ENCODE measurements at regions not wholly inside any gene's neighbourhood (a gene's known extent, or its start where the extent isn't known, plus 50 kb on each side); places are given as distances from the start of the nearest gene placed in this dataset.

- H3F3A ChIP-seq (ENCODE audit: low read length, unreplicated experiment), result no peaks in the 10 kb centered on the region
- no peak for DNase-seq
- ChIA-PET CTCF (no interaction called here), POLR2A (ENCODE audit: unreplicated experiment) (no interaction called here)
- H2AFZ ChIP-seq (ENCODE audit: low read length), result no peak overlapping the region
- H3K27ac ChIP-seq (ENCODE audit: low read length), result no peak overlapping the region
- no peak for ATAC-seq
- no peak overlapping the region for H3K4me3 ChIP-seq (ENCODE audit: low read length)
- no peaks in the 10 kb centered on the region for H4K20me1 ChIP-seq (ENCODE audit: low read length)
- no peaks in the 10 kb centered on the region for H3K27me3 ChIP-seq (ENCODE audit: low read length)
- H3K9me3 ChIP-seq (ENCODE audit: low read length), result no peaks in the 10 kb centered on the region
- no peak overlapping the region for H3K9ac ChIP-seq (ENCODE audit: low read length)
- TF ChIP-seq EZH2 (IDR thresholded peaks at IDR 0.05; ENCODE audit: low read length, unreplicated experiment), result no peak
- no peak for TF ChIP-seq CTCF (conservative IDR thresholded peaks at IDR 0.05; ENCODE audit: low read depth, low read length)
- TF ChIP-seq EZH2phosphoT487 (IDR thresholded peaks at IDR 0.05; ENCODE audit: borderline replicate concordance, low read length), result no peak
- no peaks in the 10 kb centered on the region for H3K36me3 ChIP-seq (ENCODE audit: low read depth, low read length)
- no peaks in the 10 kb centered on the region for H3K9me2 ChIP-seq (replicated peaks; ENCODE audit: low read length)
- intact Hi-C loops (cut with micrococcal nuclease), result no loop called here
- H3K4me1 ChIP-seq (ENCODE audit: insufficient read depth, low read length), result no peaks in the 10 kb centered on the region
- H3K79me2 ChIP-seq (ENCODE audit: low read length), result no peaks in the 10 kb centered on the region
- H3K4me2 ChIP-seq (ENCODE audit: low read length), result no peak overlapping the region
- BruUV-seq (replicated peaks), result no TSS peak
Observed at GRCh38 chr4:132097041-132097440, 1052.1 kb upstream of the PCDH10 start.

- no peaks in the 10 kb centered on the region for H3K9me2 ChIP-seq (replicated peaks; ENCODE audit: low read length)
- H3K4me2 ChIP-seq (ENCODE audit: low read length), result no peak overlapping the region
- H3K27me3 ChIP-seq (ENCODE audit: low read length), result no peaks in the 10 kb centered on the region
- BruUV-seq (replicated peaks), result no TSS peak
- no peak overlapping the region for H3K27ac ChIP-seq (ENCODE audit: low read length)
- H4K20me1 ChIP-seq (ENCODE audit: low read length), result no peaks in the 10 kb centered on the region
- no peaks in the 10 kb centered on the region for H3F3A ChIP-seq (ENCODE audit: low read length, unreplicated experiment)
- no peaks in the 10 kb centered on the region for H3K9me3 ChIP-seq (ENCODE audit: low read length)
- no peak overlapping the region for H3K9ac ChIP-seq (ENCODE audit: low read length)
- DNase-seq (no peak), ATAC-seq (no peak)
- intact Hi-C loops (cut with micrococcal nuclease), result no loop called here
- no peaks in the 10 kb centered on the region for H3K79me2 ChIP-seq (ENCODE audit: low read length)
- H3K4me3 ChIP-seq (ENCODE audit: low read length), result no peak overlapping the region
- ChIA-PET CTCF (no interaction called here), POLR2A (ENCODE audit: unreplicated experiment) (no interaction called here)
- no peaks in the 10 kb centered on the region for H3K36me3 ChIP-seq (ENCODE audit: low read depth, low read length)
- no peak overlapping the region for H2AFZ ChIP-seq (ENCODE audit: low read length)
- TF ChIP-seq EZH2phosphoT487 (IDR thresholded peaks at IDR 0.05; ENCODE audit: borderline replicate concordance, low read length) (no peak), EZH2 (IDR thresholded peaks at IDR 0.05; ENCODE audit: low read length, unreplicated experiment) (no peak), CTCF (conservative IDR thresholded peaks at IDR 0.05; ENCODE audit: low read depth, low read length) (no peak)
- H3K4me1 ChIP-seq (ENCODE audit: insufficient read depth, low read length), result no peaks in the 10 kb centered on the region
Observed at GRCh38 chr4:132101526-132101925, 1047.6 kb upstream of the PCDH10 start.

- no peak for TF ChIP-seq EZH2phosphoT487 (IDR thresholded peaks at IDR 0.05; ENCODE audit: borderline replicate concordance, low read length)
- no peak for TF ChIP-seq EZH2 (IDR thresholded peaks at IDR 0.05; ENCODE audit: low read length, unreplicated experiment)
- TF ChIP-seq CTCF (conservative IDR thresholded peaks at IDR 0.05; ENCODE audit: low read depth, low read length), result no peak
- Histone ChIP-seq H3K9me2 (replicated peaks; ENCODE audit: low read length) (no peaks in the 10 kb centered on the region), H3K27me3 (ENCODE audit: low read length) (no peaks in the 10 kb centered on the region), H3F3A (ENCODE audit: low read length, unreplicated experiment) (no peaks in the 10 kb centered on the region), H3K9me3 (ENCODE audit: low read length) (no peaks in the 10 kb centered on the region), H3K36me3 (ENCODE audit: low read depth, low read length) (no peaks in the 10 kb centered on the region), H3K4me3 (ENCODE audit: low read length) (no peak overlapping the region), H3K79me2 (ENCODE audit: low read length) (no peaks in the 10 kb centered on the region), H3K9ac (ENCODE audit: low read length) (no peak overlapping the region), H4K20me1 (ENCODE audit: low read length) (no peaks in the 10 kb centered on the region), H3K4me2 (ENCODE audit: low read length) (no peak overlapping the region), H2AFZ (ENCODE audit: low read length) (no peak overlapping the region), H3K4me1 (ENCODE audit: insufficient read depth, low read length) (no peaks in the 10 kb centered on the region), H3K27ac (ENCODE audit: low read length) (no peak overlapping the region)
- ATAC-seq (peak; percentile 27), DNase-seq (peak; percentile 38)
- BruUV-seq (replicated peaks), result no TSS peak
- ChIA-PET CTCF (no interaction called here), POLR2A (ENCODE audit: unreplicated experiment) (no interaction called here)
- intact Hi-C loops (cut with micrococcal nuclease), result no loop called here
Observed at GRCh38 chr4:132108784-132109183, 1040.3 kb upstream of the PCDH10 start.
